ENCODE measurements at regions not wholly inside any gene's neighbourhood (a gene's known extent, or its start where the extent isn't known, plus 50 kb on each side); places are given as distances from the start of the nearest gene placed in this dataset.

GRCh38 chr3:18556001-18556408, 130.9 kb upstream of the SATB1 start:
- TF ChIP-seq CTCF (IDR thresholded peaks at IDR 0.05) (no peak), POLR2AphosphoS5 (IDR thresholded peaks at IDR 0.05) (no peak), POLR2A (IDR thresholded peaks at IDR 0.05) (no peak), EP300 (IDR thresholded peaks at IDR 0.05) (no peak)

Measured in sigmoid colon (tissue), 4 donors.